GM19455 (cell line): ENCODE measurements at regions not wholly inside any gene's neighbourhood (a gene's known extent, or its start where the extent isn't known, plus 50 kb on each side); places are given as distances from the start of the nearest gene placed in this dataset.
"Not testable (repeated sequence)": the region's sequence is repeated elsewhere in the genome, so short reads cannot be mapped to it uniquely, and the experiment has no call there.

Experiments used
- ATAC-seq: cut with Tn5 transposase; IDR thresholded peaks from one replicate; pipeline ENCODE4 v1.9.1; 2021; ENCODE audit not compliant: unreplicated experiment

DNA sequence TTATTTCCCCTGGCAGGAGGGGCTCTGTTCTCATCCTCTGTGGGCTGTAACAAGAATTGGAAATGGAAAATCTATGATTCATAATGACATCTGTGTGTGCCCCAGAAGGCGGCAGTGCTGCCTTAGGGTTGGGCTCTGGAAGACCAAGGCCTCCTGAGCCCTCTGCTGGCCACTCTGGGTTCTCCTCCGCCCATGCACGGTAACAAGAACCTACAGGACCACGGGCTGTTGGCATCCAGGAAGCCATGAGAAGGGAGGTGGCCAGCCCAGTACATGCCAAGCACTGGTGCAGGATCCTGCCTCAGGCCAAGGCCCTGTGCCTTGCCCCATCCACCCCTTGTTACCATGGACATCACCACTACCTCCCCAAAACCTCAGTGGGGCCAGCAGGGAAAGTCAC is 454.2 kb downstream of the TP53TG3F start:
- ATAC-seq = not testable (repeated sequence)

DNA sequence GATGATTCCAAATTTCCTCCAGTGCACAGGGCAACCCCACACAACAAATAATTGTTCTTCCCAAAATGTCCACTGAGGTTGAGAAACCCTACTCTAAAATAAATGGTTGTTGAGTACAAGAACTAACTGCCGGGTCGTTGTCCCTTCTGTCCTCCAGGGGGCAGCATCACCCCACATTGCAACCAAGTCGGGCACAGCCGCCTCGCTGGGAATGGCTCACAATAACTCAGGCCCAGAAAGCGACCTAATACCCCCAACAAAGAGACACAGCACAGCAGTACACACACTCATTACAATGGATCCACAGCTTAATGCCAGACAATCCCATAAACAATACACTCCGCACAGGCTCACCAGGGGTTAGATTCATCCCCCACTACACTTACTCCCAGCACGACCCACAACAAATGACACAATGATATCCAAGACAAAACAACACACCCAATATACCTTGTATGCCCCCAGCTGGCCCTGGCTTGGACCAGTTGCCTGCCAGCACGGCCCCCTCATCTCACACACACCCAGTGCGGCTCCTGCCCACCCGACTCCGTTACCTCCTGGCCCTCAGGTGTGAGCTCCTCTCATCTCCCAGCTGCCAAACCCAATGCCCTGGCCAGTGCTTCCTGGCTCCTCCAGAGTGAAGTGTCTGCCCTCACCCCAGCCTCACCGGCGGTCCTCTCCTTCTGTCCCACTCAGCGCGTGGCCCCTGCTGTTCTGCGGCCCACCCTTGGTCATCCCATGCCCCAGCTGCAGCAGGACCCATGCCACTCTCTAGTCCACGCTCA is 461.5 kb downstream of the TP53TG3F start:
- not testable (repeated sequence) for ATAC-seq

DNA sequence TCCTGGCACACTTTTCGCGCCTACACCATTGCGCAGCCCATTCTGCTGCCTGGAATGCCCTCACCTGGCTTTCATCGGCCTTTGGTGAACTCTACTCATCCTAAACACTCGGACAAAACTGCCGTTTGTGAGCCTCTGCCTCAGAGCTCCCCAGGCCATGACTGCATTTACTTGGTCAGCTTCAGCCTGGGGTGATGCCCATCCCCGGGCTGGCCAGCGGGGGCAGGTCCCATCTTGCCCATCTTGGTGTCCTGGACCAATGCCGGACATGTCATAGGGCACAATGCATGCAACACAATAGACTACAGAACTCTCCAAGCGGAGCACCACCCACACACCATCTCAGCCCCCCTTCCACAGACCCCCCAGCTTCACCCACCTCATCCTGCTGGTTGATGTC is 463.5 kb downstream of the TP53TG3F start:
- not testable (repeated sequence) for ATAC-seq

DNA sequence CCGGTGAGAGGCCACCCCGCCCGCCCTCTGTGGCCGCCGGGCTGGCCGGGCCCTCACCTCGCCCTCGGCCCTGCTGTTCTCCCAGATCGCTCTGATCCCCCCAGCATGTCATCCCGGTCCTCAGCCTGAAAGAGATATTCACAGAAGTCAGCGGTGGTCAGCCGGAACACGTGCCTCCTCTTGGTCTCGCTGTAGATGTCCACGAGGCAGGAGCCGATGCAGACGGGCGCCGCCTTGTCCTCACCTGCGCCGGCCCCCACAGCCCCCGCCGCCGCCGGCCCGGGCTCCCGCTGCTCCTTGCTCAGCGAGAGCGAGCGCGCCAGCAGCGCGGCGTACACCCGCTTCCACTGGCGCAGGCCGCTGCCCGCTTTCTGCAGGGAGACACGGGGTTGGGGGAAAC is 468.6 kb downstream of the TP53TG3F start:
- not testable (repeated sequence) for ATAC-seq

DNA sequence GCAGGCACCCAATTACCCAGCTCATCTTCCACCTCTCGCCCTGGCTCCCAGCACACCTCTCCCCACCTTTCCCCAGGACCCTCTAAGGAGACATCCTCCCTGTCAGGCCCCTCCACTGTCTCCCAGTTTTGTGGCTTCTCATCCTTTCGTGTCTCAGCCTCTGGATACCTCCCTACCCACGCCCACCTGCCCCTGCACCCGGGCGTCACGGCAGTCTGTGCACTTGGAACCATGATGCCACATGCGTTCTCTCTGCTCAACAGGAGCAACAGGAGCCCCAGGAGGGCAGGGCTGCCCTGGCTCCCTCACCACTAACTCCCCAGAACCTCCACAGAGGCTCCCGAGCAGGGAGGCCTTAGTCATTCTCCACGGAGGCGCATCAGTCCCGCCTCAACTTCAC is 472.8 kb downstream of the TP53TG3F start:
- ATAC-seq = not testable (repeated sequence)

DNA sequence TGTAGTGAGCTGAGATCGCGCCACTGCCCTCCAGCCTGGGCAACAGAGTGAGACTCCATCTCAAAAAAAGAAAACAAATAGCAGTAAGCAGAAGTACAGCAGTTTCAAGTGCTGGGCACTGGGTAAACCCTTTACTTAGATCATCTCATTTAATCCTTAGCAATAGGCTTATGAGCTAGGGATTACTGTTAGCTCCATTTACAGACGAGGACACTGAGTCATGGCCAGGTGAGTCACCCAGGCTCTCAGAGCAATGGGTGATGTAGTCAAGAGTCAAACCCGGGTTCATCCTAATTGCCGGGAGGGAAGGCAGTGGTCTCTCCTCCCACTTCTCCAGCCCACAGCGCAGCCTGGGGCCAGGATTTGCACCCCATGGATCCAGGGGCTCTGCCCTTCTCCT is 473.6 kb downstream of the TP53TG3F start:
- not testable (repeated sequence) for ATAC-seq

DNA sequence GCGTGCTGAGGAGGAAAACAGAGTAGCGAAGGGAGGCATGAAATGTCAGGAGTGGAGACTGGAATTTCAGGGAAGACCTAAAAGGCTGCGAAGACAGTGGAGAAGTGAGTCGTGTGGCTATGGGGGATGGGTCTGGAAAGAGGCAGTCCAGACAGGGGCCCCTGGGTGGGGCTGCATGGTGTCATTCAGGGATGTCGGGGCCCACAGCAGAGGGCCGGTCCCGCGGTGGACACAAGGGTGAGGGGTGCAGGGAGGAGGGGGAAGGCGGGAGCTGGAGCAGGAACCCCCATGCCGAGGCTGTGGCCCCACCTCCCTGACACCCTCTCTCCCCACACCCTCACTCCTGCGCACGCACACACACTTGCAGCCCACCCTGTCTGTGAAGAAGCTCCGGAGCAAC is 476.4 kb downstream of the TP53TG3F start:
- not testable (repeated sequence) for ATAC-seq

DNA sequence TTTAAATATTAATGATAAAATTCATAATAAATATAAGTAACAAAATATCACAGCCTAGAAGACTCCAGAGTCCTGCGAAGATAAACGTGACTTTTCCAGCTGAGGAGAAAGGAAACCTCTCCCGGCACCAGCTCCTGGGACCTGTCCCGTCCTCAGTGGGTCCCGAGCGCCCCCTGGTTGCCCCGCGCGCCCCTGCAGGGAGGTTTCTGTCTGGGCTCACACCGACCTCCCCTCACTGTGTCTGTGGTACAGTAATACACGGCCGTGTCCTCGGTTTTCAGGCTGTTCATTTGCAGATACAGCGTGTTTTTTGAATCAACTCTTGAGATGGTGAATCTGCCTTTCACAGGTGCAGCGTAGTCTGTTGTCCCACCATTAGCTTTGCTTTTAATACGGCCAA is 478.7 kb downstream of the TP53TG3F start:
- ATAC-seq = not testable (repeated sequence)

DNA sequence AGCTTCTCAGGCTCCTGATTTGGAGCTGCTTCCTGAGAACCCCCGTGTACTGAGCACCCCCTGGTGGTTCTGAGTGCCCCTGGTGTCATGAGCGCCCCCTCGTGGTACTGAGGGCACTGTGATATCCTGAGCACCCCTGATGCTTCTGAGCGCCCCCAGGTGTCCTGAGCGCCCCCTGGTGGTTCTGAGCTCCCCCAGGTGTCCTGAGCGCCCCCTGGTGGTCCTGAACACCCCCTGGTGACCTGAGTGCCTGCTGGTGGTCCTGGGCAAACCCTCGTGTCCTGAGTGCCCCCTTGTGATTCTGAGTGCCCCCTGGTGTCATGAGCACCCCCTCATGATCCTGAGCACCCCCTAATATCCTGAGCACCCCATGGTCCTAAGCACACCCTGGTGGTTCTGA is 502.1 kb downstream of the TP53TG3F start:
- not testable (repeated sequence) for ATAC-seq

DNA sequence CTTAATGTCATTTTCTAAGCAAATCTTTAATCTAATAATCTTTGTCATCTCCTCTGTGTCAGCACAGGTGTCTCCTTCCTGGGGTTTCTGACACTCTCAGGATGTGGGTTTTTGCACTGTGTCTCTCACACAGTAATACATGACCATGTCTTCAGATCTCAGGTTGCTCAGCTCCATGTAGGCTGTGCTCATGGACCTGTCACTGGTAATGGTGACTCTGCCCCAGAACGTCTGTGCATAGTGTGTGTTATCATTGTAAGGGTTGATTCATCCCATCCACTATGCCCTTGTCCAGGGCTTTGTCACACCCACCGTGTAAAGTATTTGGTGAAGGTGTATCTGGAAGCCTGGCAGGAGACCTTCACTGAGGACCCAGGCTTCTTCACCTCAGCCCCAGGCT is 506.1 kb downstream of the TP53TG3F start:
- ATAC-seq = not testable (repeated sequence)

DNA sequence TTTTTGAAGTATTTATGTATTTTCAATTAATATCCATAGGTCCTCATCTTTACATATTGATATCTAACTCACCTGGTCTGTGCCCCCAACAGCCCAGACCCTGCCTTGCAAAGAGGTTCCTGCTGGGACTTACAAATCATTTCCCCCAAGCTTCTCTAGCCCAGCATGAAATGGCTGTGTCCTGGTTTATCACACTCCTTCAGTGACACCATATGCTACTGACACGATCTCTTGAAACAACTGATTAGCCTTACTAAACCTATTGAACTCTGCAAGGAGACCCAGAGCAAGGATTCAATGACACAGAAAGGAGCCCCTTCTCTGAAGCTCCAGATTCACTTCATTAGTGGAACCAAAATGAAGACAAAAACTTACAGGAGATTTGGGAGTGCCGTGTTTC is 507.4 kb downstream of the TP53TG3F start:
- not testable (repeated sequence) for ATAC-seq

DNA sequence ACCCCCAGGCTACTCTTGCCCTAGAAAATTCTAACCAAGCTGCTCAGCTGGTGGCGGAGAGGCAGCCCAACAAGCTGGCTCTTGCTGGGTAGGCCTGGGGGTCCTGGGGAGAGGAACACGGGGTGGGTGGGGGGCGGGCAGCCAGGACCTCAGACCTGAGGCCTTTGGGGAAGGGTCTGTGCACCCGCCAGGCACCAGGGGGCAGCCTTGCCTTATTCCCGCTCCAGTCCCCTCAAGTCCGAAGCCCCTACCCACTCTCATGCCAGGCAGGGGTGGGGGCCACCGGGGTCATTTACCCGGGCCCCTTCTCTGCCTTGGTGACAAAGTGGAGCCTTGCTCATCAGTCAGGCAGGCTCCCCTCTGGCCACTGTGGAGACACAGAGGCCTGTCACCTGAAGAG is 515.1 kb downstream of the TP53TG3F start:
- ATAC-seq = not testable (repeated sequence)

DNA sequence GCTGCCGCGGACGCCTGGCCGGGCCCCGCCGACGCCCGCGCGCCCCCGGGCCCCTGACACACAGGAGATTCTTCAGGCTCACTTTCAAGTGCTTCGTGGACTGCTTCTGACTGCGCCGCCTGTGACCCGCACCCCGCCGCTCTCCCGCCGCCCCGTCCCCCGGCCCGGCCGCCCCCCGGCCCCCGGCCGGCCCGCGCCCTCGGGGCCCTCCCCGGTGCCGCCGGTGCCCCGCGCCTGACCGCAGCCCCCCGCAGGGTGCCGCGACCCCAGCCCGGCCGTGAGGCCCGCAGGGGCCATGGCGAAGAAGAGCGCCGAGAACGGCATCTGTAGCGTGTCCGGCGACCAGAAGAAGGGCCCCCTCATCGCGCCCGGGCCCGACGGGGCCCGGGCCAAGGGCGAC is 516.3 kb downstream of the TP53TG3F start:
- ATAC-seq = not testable (repeated sequence)

DNA sequence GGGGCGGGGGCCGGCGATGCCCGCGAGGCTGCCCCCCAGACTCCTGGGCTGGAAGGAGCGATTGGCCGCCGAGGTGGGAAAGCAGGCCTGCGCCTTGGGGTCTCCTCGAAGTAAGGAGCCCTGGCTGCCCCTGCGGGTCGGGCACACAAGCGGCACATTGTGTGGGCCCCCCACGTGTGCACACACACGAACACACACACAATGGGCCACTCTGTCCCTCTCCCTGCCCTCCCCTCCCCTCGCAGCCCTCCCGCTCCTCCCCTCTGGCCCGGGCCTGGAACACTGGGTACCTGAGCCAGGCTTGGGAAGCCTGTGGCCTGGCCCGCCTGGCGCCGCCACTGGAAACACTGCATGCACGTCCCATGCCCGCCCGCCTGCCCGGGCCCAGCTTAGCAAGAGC is 517.1 kb downstream of the TP53TG3F start:
- ATAC-seq = not testable (repeated sequence)

DNA sequence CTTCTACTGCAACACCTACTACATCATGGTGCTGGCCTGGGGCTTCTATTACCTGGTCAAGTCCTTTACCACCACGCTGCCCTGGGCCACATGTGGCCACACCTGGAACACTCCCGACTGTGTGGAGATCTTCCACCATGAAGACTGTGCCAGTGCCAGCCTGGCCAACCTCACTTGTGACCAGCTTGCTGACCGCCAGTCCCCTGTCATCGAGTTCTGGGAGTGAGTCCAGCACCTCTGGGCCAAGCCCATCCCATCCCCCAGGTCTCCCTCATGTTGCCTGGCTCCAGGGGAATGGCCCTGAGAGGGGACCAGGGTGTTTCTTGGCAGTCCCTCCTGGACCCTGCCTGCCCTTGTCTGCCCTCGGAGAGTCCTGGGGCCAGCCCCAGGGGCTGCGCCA is 519.4 kb downstream of the TP53TG3F start:
- ATAC-seq = not testable (repeated sequence)

DNA sequence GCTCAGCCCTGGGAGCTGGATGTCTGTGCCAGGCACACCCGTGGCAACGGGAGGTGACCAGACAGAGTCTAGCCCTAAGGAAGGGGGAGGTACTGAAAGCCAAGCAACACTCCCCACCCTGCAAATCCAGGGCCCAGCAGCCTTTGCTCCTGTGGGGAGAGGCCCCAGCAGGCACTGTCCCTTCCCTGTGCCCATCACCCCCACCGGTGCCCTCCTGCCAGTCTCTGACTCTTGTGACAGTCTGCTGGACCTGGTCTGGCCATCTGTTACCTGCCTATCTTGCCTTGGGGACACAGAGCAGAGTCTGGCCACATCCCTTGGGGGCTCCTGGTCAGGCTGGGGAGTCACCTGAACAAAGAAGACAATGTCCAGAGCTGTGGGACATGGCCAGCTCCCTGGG is 520.2 kb downstream of the TP53TG3F start:
- not testable (repeated sequence) for ATAC-seq

DNA sequence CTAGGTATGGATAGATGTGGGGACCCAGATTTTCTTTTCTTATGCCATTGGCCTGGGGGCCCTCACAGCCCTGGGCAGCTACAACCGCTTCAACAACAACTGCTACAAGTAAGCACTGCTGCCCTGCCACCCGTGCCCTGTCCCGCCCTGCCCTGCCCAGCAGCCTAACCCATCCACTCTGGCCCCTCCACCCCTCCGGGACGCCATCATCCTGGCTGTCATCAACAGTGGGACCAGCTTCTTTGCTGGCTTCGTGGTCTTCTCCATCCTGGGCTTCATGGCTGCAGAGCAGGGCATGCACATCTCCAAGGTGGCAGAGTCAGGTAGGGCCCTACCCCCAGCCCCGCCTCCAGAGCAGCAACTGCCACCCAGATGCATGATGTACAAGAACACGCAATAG is 521.3 kb downstream of the TP53TG3F start:
- not testable (repeated sequence) for ATAC-seq

DNA sequence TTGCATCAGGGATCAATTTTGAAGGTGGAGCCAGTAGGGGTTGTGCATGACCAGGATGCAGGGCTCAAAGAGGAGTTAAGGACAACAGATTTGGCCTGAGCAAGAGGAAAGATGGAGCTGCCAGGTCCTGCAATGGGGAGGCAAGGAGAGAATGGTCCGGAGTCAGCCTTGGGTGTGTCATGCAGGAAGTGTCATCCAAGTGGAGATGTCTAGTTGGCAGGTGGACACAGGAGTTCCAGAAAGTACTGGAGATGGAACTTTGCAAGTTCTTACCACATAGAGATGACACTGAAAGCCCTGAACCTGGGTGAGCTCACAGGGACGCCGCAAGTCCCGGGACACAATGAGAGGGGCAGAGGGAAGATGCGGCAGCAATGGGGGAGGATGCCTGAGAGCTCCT is 525.0 kb downstream of the TP53TG3F start:
- ATAC-seq = not testable (repeated sequence)

DNA sequence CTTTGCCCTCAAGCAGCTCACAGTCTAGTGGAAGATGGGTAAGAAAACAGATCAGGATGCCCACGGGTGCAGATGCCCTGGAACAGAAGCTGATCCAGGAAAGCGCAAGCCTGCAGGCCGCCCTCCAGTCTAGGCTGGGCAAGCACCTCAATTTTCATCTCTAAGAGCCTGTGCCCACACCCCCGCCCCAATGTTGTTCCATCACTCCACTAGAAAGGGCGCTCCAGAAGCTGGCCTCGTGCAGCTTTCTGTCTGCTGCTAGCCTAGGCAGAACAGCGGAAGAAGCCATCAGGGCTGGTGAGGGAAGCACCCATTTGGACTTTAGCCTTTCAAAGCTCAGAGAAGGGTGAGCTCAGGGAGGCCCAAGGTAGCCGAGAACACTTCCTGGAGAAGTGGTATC is 527.1 kb downstream of the TP53TG3F start:
- not testable (repeated sequence) for ATAC-seq

DNA sequence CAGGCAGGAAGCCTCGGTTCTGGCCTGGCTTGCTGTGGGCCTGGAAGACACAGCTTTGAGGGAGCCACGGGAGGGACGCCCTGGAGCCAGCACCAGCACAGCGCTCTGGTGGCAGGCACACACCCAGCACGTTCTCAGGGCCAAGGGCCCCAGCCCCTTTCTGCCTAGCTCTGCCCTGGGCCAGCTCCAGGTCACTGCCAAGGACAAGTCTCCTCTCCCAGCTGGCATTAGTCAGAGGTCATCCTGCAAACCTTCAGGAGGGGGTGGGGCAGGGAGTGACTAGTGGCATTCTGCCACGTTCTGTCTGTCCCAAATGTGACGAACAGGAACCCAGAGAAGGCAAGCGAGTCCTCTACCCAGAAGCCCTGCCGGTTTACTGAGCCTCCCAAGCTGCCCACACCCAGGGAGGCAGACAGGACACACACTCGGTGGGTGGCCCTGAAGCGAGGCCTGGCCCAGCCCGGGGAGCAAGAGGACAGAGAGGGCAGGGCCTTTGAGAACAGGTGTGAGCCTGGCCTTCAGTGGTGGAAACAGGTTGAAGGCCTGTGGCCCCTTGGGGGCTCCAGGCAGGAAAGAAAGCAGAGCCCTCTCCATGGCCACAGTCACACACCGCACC is 528.0 kb downstream of the TP53TG3F start:
- not testable (repeated sequence) for ATAC-seq

DNA sequence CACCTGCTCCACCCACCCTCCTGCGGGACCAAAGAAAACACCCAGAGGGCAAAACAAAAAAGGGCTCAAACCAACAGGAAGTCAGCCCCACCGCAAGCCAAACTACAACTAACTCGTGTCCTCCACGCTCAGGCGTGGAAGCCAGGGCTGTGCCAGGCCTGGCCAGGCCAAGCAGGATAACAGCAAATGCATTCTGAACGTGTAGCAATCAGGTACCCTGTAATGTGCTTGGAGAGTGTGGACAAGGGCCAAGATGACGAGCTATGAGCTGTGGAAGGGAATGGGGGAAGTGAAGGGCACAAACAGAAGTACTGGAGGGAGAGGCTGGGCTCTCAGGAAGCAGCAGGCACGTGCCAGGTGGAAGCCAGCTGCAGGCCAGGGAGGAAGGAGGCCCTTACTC is 528.6 kb downstream of the TP53TG3F start:
- not testable (repeated sequence) for ATAC-seq

DNA sequence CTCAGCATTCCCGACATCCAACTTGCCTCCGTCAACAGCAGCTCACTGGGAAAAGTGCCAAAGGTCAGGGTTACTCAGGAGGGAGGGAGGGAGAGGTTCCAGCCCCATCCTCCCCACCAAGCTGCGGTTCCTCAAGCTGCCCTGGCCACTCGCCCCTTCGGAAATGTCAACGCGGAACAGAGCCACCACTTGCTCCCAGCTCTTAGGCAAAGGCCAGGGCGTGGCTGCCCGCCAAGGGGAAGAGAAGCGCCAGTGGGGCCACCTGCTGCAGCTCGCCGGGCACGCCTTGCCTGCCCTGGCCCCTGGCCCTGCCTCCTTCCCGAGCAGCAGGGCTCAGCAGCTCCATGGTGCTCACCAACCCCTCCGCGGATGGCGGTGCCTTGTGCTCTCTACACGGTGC is 531.1 kb downstream of the TP53TG3F start:
- not testable (repeated sequence) for ATAC-seq
